T-helper 1 cell (primary cell): ENCODE measurements at regions not wholly inside any gene's neighbourhood (a gene's known extent, or its start where the extent isn't known, plus 50 kb on each side); places are given as distances from the start of the nearest gene placed in this dataset.

Experiments
- DNase-seq, 5 donors: peaks; one replicate each; pipeline ENCODE4 v3.0.0-alpha.2; 2012 to 2020

DNA sequence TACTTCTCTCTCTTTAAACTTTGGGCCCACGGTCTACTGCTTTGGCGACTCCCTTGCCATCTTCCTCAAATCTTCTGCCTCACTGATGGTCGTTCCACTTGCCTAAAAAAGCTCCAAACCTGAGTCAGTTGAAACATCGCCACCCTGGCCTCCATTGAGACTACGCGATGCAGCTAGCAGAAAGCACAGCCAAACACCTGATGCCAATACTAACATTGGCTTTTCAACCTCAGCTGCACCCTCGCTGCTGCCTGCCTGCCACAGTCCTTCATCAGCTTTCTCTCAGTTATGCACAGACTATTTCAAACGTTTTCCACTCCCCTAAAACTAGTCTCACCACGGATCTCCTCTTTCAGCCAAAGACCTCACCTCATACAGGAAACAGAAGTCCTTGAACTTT, 214.2 kb upstream of the TMCO5A start:
- DNase-seq, result no peak

DNA sequence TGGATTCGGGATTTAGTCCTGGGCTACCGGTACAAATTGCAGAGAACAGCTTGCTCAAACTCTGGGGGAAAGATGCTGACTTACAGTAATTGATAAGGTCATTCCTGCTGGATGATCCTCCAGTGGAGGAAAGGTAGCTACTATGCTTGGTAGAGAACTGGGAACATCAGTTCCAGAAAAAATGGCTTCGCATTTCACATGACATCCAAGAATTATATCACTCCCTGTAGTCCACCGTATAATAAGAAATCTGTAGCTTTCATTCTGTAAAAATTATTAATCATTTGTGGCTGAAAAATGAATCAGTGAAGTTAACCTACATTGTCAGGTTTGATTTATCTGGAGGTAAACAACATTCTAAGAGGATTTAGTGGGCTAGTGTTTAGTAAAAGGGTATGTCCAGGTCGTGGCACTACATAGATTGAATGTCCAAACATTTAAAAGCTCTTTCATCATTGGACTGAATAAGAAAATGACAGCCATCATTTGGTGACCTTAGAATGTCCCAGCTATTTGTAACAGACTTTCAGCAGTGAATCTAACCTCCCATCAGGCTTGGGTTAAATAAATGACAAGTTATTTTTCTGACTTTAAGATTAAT, 203.2 kb upstream of the TMCO5A start:
- DNase-seq, result no peak

DNA sequence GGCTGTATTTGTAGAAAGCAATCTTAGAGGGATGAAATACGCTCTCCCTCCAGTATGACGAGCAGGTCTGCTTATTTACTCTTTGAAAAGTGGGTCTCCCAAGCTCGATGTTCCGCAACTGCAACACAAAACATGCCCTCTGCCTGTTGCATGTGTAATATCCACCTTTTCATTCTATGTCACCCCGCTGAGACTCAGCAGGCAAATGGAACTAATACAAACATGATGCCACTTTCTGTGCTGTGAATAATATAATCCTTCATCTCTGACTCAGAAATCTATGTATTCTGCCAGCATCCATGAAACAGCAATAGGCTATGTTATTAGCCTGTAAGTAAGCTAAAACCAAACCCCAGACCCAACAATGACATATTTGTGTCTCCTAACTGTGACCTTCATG, 200.8 kb upstream of the TMCO5A start:
- DNase-seq, result no peak

- DNase-seq, result no peak
Measured at GRCh38 chr15:37740623-37741141, 193.8 kb upstream of the TMCO5A start.

- DNase-seq, result no peak
Measured at GRCh38 chr15:37743826-37744225, 190.6 kb upstream of the TMCO5A start.

GRCh38 chr15:37744521-37744920, 189.9 kb upstream of the TMCO5A start:
- DNase-seq, result no peak

DNA sequence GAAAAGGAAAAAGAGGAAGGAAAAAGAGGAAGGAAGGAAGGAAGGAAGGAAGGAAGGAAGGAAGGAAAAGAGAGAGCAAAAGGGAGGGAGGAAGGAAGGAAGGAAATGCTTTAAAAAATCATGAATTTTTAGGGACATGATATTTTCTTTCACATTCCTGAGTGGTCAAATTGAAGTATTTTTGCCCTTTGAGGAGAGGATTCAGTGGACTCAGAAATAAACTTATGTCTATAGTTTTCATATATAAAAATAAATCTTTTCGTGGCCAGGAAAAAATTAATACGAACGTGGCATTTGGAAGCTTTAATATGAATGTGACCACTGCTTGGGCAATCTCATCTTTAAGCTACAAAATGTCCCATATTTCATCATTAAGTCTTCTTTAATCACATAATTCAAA, 183.0 kb upstream of the TMCO5A start:
- no peak for DNase-seq

DNA sequence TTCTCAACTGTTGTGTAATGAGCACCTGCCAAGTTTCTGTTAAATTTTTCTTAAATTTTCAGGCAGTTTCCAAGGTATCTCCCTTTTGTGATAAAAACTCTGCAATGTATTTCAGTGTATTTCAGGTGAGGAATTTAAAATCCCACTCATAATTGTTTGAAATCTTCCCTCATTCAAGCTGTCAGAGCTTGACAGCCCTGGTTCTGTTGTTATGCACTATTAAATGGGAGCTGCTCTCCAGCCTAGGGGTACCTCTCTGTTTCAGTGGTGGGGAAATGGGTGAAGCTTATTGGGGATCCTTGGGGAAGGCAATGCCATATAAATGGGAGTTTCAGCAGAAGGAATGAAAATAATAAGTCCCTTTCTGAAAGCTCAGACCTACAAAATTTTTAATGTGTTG, 178.0 kb upstream of the TMCO5A start:
- no peak for DNase-seq

GRCh38 chr15:37758412-37758811, 176.0 kb upstream of the TMCO5A start:
- no peak for DNase-seq

- DNase-seq, result peak in 1 of 5 donors; percentile 20
Measured at GRCh38 chr15:37764733-37765191, 169.7 kb upstream of the TMCO5A start.

- DNase-seq, result no peak
Measured at GRCh38 chr15:37765786-37766185, 168.7 kb upstream of the TMCO5A start.

GRCh38 chr15:37767841-37768455, 166.5 kb upstream of the TMCO5A start:
- no peak for DNase-seq

GRCh38 chr15:37771465-37771864, 163.0 kb upstream of the TMCO5A start:
- DNase-seq, result no peak

DNA sequence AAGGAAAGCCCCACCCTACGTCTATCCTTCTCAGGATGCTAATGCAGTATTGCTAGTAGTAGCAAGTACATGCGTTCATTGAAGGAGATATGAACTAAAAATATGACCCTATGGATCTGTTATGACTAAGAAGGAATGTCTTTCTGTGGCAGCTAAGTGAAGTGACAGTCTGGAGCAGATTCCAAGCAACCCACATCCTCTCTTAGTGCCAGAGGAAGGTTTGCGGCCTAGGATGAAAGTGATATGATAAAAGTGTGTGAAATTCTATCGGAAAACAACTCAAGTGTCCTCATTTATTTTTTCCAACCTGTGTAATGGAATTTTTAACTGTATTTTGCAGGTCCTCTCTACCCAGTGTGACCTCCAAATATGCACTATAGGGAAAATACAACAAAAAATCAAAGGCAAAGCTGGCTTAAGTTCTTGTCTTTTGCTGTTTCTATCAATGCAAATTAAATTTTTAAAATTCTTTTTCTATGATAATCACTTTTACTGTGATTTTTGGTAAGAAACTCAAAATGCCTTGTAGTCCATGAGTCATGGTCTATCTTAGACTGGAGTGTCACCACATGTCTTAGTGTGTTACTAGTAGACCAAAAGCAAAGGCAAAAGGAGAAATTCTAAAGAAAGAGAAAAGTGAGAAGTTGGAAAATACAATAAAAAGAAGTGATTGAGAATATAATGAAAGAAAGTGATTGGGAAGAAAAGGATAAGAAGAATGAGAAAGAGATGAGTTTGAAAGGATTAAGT, 161.2 kb upstream of the TMCO5A start:
- no peak for DNase-seq

DNA sequence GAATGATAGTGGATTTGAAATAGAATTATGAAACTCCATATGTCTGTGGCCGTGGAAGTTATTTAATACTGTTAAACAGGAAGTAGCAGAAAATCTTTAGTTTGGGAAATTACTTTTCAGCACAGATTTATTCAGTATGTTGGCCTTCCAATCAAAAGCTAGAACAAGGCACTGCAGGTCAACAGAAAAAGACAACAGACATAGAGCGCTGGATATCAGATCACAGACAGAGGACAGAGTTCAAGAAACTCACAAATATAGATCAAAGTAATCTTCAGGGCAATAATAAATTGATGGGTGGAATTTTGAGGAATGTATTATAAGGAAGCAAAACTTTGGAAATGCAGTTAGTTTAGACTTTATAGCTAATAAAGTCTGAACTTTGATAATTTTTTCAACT, 159.5 kb upstream of the TMCO5A start:
- DNase-seq, result no peak

DNA sequence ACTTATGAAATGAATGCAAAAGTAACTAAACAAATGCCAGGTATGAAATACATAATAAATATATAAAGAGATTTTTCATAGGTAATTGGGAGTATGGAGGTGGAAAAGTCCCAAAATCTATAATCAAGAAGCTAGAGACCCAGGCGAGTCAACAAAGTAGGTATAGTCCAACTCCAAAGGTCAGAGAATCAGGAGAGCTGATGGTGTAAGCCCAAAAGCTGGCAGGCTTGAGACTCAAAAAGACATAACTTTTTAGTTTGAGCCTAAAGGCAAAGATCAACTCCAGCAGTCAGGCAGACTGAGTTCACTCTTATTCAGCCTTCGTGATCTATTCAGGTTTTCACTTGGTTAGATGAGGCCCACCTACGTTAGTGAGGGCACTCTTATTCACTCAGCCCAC, 157.4 kb upstream of the TMCO5A start:
- no peak for DNase-seq

GRCh38 chr15:37783290-37783689, 151.2 kb upstream of the TMCO5A start:
- DNase-seq, result no peak

DNA sequence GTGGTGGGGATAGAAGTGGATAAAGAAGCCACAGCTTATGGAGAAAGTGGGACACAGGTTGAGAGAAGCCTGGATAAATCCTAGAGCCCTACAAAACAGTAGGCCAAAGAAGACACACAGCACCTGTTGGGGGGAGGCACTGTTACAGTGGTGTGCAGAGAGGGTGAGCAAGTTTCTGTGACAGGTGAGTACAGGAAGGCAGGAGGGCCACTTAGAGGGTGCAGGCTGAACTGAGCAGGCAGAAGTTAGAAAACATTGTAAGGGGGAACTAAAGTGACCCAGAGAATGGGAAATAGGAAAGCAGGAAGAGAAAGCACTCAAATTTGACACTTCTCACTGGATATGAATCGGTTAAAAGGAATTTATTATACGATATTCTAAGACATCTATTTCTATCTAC, 146.1 kb upstream of the TMCO5A start:
- no peak for DNase-seq

GRCh38 chr15:37788767-37789396, 145.6 kb upstream of the TMCO5A start:
- DNase-seq, result no peak

DNA sequence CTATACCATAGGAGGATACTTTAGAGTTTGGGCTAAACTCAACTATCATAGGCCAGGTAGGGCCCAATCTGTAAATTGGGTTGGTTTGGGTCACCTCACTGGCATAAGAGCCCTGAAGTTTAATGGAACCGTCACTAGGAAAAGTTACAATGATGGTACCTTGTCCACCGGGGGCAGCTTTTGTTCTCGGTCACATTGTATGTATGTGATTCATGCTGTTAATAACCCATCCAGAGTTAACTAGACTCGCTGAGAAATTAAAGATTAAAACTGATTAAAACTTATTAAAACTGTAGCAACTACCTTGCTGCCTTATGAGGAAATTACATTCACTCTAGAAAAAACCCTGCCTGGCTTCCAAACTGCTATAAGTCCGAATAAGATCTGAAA, 145.0 kb upstream of the TMCO5A start:
- no peak for DNase-seq

GRCh38 chr15:37789881-37790280, 144.6 kb upstream of the TMCO5A start:
- DNase-seq, result no peak

GRCh38 chr15:37791693-37792092, 142.7 kb upstream of the TMCO5A start:
- no peak for DNase-seq

DNA sequence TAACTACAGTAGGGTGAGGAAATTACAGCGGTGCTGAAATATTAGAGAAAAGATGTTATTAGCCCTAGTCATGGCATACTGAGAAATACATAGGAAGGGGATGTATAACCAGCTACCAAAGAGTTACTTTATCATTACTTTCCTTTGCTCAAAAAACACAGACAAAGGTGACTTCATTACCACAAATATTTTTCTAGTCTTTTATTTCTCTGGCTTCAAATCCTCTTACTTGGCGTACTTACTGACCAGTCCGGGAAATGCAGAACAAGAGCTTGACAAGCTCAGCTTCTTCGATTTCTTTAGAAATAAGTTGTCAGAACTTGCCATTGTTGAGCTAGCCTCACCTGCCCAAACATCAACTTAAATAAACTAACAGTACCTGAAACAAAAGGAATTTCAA, 142.1 kb upstream of the TMCO5A start:
- DNase-seq, result no peak

DNA sequence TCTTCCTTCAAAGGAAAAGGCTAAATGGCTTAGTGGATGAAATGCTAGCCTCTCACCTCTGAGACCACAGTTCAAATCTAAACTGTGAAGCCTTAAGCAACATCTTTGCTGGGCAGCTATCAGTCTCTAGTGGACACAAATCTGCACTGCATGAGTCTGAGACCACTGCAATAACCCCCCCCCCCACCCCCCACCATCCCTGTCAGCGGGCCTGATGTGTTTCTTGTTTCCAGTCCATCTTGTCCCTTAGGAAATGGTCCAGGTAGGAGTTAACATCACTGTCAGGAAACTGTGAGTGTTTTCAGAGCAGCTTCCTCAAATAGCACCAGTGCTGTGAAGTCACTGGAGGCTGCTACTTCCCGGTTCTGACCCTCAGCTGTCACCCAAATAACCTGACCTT, 140.6 kb upstream of the TMCO5A start:
- no peak for DNase-seq
